ENCODE measurements at regions not wholly inside any gene's neighbourhood (a gene's known extent, or its start where the extent isn't known, plus 50 kb on each side); places are given as distances from the start of the nearest gene placed in this dataset.

- TF ChIP-seq FOXP2 (optimal IDR thresholded peaks at IDR 0.05; ENCODE audit: borderline replicate concordance, extremely low read depth, extremely low read length, insufficient read depth) (no peak), REST (IDR thresholded peaks at IDR 0.05; ENCODE audit: insufficient read depth in 1 of 2, low read depth in 2 of 2, low read length in 2 of 2) (no peak), TAF1 (IDR thresholded peaks at IDR 0.05; ENCODE audit: borderline replicate concordance, insufficient read depth, low read length) (no peak), POLR2AphosphoS5 (IDR thresholded peaks at IDR 0.05; ENCODE audit: low read depth, low read length) (no peak), SIN3A (IDR thresholded peaks at IDR 0.05; ENCODE audit: borderline replicate concordance, insufficient read depth, low read length) (no peak)
Observed at GRCh38 chr22:26767351-26768155, 110.2 kb downstream of the MIAT start.

- TF ChIP-seq FOXP2 (optimal IDR thresholded peaks at IDR 0.05; ENCODE audit: borderline replicate concordance, extremely low read depth, extremely low read length, insufficient read depth) (no peak), REST (IDR thresholded peaks at IDR 0.05; ENCODE audit: insufficient read depth in 1 of 2, low read depth in 2 of 2, low read length in 2 of 2) (no peak), SIN3A (IDR thresholded peaks at IDR 0.05; ENCODE audit: borderline replicate concordance, insufficient read depth, low read length) (no peak), POLR2AphosphoS5 (IDR thresholded peaks at IDR 0.05; ENCODE audit: low read depth, low read length) (no peak), TAF1 (IDR thresholded peaks at IDR 0.05; ENCODE audit: borderline replicate concordance, insufficient read depth, low read length) (no peak)
Observed at GRCh38 chr22:26768156-26768515, 110.7 kb downstream of the MIAT start.

- no peak for TF ChIP-seq FOXP2 (optimal IDR thresholded peaks at IDR 0.05; ENCODE audit: borderline replicate concordance, extremely low read depth, extremely low read length, insufficient read depth)
- TF ChIP-seq REST (IDR thresholded peaks at IDR 0.05; ENCODE audit: insufficient read depth in 1 of 2, low read depth in 2 of 2, low read length in 2 of 2), result no peak
- no peak for TF ChIP-seq SIN3A (IDR thresholded peaks at IDR 0.05; ENCODE audit: borderline replicate concordance, insufficient read depth, low read length)
- TF ChIP-seq TAF1 (IDR thresholded peaks at IDR 0.05; ENCODE audit: borderline replicate concordance, insufficient read depth, low read length), result no peak
- TF ChIP-seq POLR2AphosphoS5 (IDR thresholded peaks at IDR 0.05; ENCODE audit: low read depth, low read length), result no peak
Observed at GRCh38 chr22:26768952-26769351, 111.6 kb downstream of the MIAT start.

- TF ChIP-seq FOXP2 (optimal IDR thresholded peaks at IDR 0.05; ENCODE audit: borderline replicate concordance, extremely low read depth, extremely low read length, insufficient read depth) (no peak), TAF1 (IDR thresholded peaks at IDR 0.05; ENCODE audit: borderline replicate concordance, insufficient read depth, low read length) (no peak), SIN3A (IDR thresholded peaks at IDR 0.05; ENCODE audit: borderline replicate concordance, insufficient read depth, low read length) (no peak), REST (IDR thresholded peaks at IDR 0.05; ENCODE audit: insufficient read depth in 1 of 2, low read depth in 2 of 2, low read length in 2 of 2) (no peak), POLR2AphosphoS5 (IDR thresholded peaks at IDR 0.05; ENCODE audit: low read depth, low read length) (no peak)
Observed at GRCh38 chr22:26769663-26770062, 112.3 kb downstream of the MIAT start.

All from PFSK-1 (cell line).